Heart left ventricle (tissue), 13 donors: ENCODE measurements at regions not wholly inside any gene's neighbourhood (a gene's known extent, or its start where the extent isn't known, plus 50 kb on each side); places are given as distances from the start of the nearest gene placed in this dataset.
"Not testable (repeated sequence)": the region's sequence is repeated elsewhere in the genome, so short reads cannot be mapped to it uniquely, and the experiment has no call there.

ENCODE experiments used
- POLR2A ChIP-seq, 2 donors: fragments of 450-650 bp; IDR thresholded peaks; one replicate each; pipeline ENCODE4 v1.6.1; 2017; ENCODE audit warnings: antibody characterized with exemption in 2 of 2, mild to moderate bottlenecking in 2 of 2, moderate library complexity in 2 of 2
- TF ChIP-seq, protein P1 (sequence below), 12 donors: fragments of 200-600 bp; sonication (generic) in 4 of 12; IDR thresholded peaks; one replicate each; pipeline versions ENCODE4 v1.5.0 to v1.8.0; 2018 to 2022; ENCODE audit warnings: antibody characterized with exemption in 12 of 12, mild to moderate bottlenecking in 5 of 12
- donor health status: ischemic (EF 13 %, LVEDD 7.1; RV severe dilation, severe dysfunction).
- donor health status: DM: no; HTN: yes; CAD: no.
- donor health status: DM: no; HTN: no; CAD: no.
- donor health status: ischemic (EF 25% LVEDD 6.9; RV normal size, moderate dysfunction).
- donor health status: ischemic (EF 25% LVEDD 5.7; RV mildly dilated, moderate dysfunction).
- donor health status: ischemic (EF 35%, LVEDD 5.7; RV mildly dilated, moderate dysfunction).
- donor health status: nonischemic (EF 11% LVEDD 7.7; RV severe dilation, severe dysfunction).
- donor health status: DM: yes; HTN: yes; CAD: no.
- donor health status: PGD.
- donor health status: ischemic (EF 29% LVEDD 5.4; RV normal size, mild dysfunction).
- donor health status: nonischemic (EF 23%, LVEDD 6.1; RV moderate dilation, normal function).

DNA sequence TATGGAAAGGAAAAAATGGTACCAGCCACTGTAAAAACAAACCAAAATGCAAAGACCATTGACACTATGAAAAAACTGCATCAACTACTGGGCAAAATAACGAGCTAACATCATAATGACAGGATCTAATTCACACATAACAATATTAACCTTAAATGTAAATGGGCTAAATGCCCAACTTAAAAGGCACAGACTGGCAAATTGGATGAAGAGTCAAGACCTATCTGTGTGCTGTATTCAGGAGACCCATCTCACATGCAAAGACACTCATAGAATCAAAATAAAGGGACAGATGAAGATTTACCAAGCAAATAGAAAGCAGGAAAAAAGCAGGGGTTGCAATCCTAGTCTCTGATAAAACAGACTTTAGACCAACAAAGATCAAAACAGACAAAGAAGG, 186.6 kb downstream of the HACE1 start:
- TF ChIP-seq, protein P1, sequence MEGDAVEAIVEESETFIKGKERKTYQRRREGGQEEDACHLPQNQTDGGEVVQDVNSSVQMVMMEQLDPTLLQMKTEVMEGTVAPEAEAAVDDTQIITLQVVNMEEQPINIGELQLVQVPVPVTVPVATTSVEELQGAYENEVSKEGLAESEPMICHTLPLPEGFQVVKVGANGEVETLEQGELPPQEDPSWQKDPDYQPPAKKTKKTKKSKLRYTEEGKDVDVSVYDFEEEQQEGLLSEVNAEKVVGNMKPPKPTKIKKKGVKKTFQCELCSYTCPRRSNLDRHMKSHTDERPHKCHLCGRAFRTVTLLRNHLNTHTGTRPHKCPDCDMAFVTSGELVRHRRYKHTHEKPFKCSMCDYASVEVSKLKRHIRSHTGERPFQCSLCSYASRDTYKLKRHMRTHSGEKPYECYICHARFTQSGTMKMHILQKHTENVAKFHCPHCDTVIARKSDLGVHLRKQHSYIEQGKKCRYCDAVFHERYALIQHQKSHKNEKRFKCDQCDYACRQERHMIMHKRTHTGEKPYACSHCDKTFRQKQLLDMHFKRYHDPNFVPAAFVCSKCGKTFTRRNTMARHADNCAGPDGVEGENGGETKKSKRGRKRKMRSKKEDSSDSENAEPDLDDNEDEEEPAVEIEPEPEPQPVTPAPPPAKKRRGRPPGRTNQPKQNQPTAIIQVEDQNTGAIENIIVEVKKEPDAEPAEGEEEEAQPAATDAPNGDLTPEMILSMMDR (IDR thresholded peaks at IDR 0.05): not testable (repeated sequence)
- TF ChIP-seq POLR2A (IDR thresholded peaks at IDR 0.05): not testable (repeated sequence)
